Stimulated activated CD8-positive, alpha-beta memory T cell treated with anti-CD3 and anti-CD28 coated beads, Interleukin-2, amount 100 ng/mL, for 1 hour (primary cell): ENCODE measurements at regions not wholly inside any gene's neighbourhood (a gene's known extent, or its start where the extent isn't known, plus 50 kb on each side); places are given as distances from the start of the nearest gene placed in this dataset.

ENCODE experiments used
- DNase-seq, 2 donors: peaks; one replicate each; pipeline ENCODE4 v3.0.0-alpha.2; 2020; ENCODE audit warnings: low read depth in 2 of 2

DNA sequence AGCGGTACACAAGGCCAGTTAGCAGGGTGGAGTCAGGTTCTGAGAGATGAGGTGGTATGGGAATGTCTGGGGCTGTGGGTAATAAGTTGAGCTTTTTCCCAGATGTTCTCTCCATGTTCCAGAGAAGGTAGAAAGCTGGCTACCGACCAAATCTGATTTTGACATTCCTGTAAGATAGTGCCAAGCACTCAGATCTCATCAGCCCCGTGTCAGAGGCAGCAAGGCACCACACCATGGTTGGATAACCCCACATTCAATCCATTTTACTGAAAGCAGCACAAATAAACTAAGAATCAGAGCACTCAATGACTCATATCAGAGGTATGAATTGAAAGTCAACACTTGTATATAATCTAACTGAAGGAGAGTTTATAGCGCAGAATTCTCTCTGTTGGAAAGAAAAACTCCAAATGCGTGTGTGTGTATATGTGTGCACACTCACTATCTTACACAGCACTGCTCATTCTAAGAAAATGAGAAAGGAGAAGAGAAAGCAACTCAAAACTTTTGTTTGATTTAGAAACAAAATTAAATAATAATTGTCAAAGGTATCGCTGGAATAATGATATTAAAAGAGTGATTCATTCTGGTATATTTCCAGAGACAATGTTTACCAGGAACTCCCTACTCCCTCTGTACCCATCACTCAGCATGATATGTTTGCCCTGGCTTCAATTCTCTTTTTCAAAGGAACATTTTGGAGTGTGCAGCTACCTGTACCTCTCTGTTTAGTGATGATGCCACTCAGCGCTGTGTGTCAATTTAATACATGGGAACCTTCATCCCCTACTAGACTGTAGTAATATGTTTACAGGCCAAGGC is 375.1 kb upstream of the ID2 start:
- no peak for DNase-seq

DNA sequence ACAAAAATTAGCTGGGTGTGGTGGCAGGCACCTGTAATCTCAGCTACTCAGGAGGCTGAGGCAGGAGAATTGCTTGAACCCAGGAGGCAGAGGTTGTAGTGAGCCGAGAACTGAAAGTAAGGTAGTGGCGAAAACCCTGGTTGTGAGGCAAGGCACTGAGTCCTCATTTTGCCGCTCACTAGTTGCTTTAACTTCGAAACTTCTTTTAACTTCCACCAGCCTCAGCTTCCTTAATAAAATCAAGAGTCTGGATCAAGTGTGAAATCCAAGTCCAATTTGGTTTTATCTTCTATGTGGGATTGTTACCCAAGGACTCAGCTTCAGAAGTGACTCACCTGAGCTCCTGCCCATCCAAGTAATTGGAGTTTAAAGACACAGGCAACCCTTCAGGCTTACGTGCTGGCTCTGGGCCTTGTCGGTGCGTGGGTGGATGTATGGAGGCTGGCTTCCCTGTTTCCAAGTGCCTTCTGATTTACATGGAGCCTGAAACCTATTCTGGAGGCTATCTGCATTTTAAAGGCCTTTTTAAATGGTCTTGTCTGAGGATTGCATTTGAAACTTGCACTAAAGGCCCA is 374.2 kb upstream of the ID2 start:
- DNase-seq, result no peak

DNA sequence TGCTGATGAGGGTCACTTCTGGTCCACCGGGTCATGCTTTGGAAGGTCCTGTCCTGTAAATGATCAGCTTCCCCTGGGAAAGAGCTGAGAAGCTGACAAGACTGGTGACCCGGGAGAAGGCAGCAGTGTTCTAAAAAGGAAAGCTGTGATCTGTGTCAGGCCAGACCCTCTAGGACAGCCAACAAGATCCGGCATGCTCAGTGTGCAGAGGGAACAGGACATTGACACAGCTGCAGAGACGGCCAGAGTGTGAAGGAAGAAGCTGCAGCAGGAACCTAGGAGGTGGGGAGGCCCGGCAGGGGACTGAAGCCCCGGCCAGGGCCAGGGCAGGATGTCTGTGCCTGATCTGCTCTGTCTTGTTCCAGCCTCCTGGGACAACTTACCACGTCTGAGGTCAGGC is 372.7 kb upstream of the ID2 start:
- no peak for DNase-seq

DNA sequence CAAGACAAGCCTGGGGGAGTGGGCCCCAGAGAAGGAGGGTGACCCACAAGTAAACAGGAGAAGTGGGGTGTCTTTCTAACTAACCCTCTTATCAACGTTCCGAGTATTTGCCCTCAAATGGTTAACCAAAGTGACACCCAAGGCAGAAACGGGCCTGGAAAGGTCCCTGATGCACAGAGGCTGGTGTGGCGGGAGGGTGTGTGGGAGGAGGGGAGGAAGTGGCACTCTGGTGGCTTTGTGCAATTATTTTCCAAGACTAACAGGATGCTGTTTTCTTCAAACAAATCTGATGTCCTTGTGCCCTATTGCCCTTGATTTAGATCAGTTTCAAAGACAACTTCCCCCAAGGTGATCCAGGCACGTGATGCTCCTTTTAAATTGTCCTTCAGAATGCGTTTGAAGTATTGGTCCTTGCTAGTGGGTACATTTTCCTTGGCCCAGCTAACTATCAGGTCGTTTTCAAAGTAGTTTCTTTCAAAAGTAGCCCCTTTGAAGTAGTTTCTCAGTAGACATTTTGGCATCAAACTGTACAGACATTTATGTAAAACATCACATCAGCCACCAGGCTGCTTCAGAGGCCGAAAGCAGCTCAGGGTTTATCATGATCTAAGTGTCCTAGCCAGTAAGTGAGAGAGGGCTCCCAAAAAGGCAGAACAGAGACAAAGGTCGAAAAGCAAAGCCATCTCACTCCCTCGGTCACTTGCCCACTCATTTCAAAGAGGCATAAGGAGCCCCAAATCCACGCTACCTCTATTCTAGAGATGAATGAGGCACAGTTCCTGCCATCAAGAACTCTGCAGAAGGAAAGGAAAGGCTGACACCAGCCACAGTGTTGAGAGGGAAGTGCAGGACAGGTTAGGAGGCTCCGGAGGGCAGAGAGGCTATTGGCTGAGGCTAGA is 371.1 kb upstream of the ID2 start:
- peak in 1 of 2 donors; percentile 24 for DNase-seq

DNA sequence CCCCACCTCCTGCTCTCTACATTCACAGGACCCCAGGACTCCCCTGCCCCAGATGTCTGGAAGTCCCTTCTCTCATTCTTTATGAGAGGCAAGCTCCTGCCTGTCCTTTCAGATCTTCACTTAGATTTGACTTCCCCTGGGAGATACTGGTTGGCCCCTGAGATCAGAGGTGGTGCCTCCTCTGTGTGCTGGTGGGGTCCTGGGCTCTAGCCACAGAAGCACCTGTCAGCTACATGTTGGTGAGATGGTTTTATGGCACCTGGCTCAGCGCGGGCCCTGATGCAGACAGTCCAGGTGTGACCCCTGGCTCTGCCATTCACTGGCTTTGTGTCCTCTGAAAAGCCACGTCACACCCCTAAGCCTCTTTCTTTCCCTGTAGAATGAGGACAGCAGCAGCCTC is 369.6 kb upstream of the ID2 start:
- DNase-seq, result no peak

DNA sequence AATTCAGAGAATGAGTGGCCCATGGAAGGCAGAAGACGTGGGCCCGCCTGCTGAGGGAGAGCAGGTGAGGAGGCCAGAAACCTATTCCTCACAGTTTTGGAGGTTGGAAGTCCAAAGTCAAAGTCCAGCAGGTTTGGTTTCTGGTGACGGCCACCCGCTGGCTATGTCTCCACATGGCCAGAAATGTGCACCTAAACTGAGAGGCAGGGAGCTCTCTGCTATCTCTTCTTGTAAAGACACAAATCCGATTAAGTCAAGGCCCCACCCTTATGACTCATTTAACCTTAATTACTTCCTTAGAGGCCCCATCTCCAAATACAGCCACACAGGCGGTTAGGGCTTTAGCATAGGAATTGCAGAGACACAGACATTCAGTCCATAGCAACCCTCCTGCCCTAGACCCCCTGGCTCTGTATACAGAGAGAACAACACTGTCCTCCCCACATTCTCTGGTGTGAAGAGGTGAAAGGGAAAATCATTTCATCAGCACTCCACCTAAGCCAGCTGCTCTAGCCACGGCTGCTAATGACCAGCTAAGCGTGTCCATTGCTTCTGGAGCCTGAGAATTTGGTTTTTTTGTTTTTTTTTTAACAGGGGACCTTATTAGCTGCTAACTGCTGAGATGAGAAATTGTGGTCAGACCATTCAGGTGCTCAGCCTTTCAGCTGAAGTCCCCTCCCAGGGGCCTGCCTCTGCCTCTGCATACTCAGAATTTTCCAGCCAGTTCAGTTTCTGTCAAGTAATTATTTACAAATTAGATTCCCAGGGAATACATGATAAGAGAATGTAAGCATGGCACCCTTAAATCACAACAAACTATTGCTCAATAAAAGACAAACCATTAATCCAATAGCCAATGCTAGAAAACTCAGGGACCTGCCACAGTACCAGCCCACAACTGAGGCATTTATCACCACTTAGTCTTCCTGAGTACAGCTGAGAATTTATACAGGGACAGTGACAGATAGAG is 368.7 kb upstream of the ID2 start:
- no peak for DNase-seq

DNA sequence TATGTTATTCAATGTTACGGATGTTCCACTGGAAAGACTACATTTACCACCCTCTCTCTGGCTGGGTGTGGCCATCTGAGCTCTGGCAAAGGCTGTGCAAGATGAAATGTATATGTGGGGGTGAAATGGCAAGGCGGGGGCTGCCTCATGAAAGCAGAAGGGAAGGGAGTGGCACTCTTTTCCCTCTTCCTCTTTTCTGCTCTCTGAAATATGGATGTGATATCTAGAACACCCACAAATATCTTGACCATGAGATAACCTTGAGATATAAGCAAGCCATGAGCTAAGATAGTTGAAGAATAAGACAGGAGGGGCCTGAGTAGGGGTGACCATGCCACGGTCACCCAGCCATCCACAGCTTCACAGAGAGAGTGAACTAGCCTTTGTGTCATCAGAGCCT is 367.8 kb upstream of the ID2 start:
- no peak for DNase-seq

DNA sequence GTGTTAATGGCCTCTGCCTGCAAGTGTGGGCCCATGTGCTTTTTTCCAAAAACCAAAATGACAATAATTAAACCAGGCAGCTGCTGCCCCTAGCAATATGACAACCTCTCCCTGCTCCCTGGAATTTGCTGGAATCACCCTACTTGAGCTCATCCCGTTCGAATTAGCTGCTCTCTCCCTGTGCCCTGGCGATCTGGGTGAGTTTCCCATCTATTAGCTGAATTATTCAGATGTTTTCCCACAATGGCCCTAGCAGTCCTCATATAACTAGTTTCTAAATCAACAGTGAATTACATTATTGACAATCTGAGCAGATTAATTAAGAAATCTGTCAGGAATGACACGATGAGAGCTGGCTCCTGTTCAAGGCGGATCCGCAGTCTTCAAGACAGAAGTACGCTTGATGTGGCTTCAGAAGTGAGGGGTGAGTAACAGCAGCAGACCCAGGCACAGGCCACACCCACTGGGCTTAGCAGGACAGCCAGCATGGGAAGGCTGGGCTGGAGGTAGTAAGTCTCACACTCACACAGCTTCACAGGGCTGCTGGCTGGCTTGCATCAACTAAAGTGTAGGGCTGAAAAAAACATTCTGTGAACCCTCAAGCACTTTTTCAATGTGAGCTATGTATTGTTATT is 366.2 kb upstream of the ID2 start:
- no peak for DNase-seq

DNA sequence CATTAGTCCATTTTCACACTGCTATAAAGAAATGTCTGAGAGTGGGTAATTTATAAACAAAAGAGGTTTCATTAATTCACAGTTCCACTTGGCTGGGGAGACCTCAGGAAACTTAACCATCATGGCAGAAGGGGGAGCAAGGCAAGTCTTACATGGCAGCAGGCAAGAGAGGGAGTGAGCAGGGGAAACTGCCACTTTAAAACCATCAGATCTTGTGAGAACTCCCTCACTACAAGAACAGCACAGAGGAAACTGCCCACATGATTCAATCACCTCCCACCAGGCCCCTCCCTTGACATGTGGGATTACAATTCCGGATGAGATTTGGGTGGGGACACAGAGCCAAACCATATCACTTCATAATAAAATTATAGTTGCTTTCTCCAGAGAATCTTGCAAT is 365.5 kb upstream of the ID2 start:
- no peak for DNase-seq

DNA sequence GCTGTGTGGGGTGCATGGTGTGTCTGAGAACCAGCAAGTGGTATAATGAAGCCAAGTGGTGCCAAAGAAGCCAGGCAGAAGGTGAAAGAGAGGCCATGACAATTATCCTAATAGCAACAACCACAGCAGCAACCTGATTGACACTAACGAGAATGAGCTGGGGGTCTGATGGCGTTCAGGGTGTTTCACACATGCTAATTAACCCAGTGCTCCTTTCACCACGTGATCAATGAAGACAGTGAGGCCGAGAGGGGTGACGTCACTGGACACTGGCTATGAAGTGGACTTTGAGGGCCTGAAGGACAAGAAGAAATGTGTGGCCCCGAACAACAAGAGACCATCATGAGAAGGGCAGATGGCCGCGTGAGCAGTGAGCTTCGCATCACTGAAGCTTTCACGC is 364.4 kb upstream of the ID2 start:
- no peak for DNase-seq

DNA sequence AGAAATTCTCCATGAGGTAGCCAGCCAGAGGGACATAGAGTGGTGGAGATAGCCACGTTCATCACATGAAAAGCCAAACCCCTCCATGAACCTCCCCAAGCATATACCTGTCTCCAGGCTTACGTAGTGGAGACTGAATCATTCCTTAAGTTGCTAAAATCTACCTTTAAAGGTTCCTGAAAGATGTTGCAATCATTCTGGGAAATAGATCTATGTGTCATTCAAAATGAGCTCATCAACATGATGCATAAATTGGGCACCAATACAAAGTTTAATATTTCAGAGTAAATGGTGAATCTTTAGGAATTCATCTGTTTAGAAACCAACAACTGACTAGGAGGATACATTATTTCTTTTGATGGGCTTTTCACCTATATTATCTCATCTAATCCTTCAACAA is 362.6 kb upstream of the ID2 start:
- no peak for DNase-seq

DNA sequence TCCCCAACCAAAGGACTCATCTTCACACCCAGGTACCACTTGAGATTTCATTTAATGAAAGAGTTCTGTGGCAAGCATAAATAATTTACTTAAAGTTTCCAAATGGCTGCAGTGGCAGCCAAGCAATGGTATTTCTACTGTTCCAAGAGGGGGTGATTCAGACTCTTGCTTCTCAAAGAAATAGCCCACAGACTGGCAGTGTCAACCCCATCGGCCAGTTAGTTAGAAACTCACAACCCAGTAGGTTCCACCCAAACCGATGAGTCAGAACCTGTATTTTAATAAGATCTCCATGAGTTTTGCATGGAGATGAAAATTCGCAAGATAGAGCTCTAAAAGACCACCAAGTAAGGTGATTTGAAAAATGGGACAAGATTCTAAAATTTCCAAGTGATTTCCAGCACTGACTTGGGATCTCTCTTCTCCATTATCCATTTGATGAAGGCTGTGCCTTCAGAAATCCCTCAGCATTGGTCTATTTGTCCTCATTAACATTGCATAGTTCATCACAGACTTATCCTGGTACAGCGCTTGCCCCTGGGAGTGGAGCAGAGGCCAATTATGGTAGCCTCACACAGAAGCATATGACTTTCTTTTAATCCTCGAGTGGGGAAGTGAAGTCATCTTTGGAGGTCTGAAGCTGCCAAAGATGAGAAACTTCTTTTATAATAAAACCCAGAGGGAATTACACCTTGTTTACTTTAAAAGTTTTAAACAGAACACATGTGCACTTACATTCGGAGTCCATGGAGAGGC is 361.4 kb upstream of the ID2 start:
- DNase-seq, result no peak

DNA sequence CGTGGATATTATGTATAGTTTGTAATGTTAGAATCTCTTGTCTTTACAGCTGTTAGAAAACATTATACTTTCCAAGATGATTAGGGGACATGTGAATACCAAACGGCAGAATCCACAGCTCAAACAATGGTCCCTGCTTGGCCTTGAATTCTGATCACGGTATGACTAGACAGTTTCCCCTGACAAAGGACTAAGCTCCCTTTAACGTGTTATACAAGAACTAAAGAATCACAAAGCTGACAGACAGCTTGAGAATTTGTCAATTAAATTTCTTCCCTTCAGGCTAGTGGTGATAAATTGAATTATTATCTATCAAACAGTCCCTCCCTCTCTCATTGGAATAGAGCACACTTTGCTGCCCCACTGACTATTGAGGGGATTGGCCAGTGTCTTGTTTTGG is 359.2 kb upstream of the ID2 start:
- no peak for DNase-seq

DNA sequence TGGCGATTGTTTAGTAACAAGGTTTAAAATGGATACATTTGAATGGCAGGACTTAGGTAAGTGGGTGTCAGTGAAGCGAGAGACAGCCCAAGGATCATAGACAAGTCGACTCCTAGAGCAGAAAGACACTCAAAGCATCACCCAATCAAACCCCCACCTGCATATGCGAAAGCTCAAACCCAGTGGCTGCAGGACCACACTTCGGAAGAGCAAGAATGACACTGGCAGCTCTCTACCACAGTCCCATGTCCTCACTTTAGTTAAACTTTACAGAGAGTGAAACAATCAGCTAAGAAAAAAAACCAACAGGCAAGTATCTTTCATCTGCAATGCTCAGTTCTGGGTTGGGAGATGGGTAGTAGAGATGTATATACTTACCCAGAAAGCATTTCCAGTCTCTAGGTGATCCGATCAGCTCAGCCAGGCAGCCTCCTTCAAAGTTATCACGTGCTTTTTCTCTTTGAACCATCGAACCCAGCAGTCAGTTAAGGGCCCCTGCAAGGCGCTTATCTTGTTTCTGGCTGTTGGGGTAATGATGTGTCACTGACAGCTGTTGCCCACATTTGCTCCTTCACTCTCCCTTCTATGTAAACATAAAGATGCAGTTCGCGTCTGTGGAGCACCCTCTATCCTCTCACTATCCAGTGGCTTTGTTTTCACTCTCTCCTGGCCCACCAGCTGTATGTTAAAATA is 357.5 kb upstream of the ID2 start:
- DNase-seq, result no peak

DNA sequence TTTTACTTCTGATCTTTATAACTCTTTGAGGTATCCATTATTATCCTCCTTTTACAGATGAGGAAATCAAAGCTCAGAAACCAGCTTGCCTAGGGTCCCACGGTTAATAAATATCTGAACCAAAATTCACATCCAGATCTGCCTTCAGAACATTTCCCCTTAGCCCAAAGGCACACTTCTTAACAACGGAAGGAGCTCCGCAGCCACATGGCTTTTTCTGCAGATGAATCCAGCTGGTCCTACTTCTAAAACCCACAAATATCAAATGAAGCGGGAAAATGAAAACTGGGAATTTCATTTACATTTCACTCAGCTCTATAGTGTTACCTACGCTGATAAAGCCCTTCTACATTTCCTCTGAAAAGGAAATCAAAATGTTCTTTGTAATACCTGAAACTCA is 357.0 kb upstream of the ID2 start:
- DNase-seq, result no peak

DNA sequence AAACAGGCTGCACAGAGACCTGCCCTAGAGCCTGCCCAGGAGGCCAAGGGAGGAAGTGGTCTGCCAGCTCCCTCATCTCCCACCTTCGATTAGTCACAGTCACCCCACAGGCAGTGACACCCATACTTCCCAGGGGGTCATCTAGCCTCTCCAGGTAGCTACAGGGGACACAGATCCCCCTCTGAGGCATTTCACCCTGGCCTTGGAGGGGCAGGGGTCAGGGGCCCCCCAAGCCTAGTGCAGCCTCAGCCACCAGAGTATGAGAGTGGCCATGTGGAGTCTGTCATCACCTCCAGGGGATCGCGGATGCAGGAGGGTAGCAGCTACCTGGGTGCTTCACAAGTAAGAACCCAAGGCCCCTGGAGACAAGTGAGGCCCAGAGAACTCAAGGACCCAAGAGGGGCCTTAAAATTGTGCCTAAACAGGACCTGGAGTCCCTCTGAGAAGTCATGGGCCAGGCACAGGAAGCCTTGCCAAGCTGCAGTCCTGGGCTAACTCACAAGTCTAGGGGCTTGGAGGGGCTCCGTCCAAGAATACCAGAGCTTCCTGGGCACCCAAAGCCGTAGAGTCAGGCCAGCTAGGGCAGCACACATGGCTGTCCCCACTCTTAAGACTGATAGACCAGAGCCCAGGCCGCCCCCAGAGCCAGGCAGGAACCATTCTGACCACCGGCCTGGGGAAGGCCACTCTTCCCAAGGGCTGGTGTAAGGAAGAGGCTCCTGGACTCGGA is 354.3 kb upstream of the ID2 start:
- DNase-seq, result no peak

DNA sequence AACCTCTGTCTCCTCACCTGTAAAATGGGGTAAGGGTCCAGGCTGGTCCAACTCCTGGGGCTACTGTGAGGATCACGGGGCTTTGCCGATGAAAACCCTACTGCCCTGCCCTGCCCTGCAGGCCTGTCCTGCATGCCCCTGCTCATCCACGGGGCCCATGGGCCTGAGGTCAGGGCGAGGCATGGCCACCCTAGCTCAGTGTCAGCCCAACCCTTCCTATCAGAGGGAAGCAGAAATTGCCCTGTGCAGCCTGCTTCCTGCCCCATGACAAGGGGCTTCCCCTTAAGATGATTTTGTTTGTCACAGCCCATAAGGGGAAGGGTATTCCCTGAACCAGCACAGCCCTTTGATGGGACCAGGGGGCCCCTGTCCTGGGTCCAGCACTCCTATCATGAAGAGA is 353.6 kb upstream of the ID2 start:
- DNase-seq, result no peak

DNA sequence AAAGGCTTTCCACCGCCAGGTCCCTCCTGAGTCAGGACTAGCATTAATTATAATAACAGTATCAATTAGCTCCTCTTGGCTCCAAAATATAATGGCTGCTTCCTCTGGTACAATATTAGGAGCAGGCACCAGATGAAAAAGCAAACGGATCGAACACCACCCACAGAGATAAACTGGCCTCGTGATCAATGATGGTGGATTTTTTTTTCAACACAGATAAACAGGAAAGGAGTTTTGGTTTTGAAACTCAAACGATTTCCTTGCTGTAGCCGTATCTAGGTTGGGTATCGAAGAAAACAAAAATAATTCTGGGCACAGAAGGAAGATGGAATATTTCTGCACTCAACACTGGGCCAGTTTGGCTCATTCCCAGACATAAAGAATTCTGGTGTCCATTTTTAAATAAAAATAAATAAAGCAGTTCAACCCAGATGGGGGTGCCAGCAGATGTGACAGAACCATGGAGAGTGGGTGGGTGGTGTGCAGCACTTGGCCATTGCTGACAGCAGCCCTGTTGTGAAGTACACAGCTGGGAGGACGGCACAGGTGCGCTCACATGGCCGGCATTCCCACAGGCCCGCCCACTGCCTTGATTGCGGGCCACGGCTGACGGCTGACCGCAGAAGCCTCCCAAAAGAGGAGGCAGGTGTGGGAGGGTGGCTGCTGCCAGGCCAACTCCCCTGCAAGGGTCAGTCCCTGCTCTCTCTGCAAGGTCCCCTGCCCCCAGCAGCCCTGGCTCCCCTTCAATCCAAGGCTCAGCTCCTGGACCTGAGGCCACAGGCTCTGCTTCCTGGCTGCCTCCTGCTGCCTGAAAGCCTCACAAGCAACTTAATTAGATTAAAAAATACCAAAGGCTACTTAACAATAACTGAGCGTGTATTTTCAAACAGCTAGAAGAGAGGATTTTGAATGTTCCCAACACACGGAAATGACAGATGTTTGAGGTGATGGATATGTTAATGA is 351.9 kb upstream of the ID2 start:
- no peak for DNase-seq
